Islet of Langerhans (tissue), 1 donor: ENCODE measurements at regions not wholly inside any gene's neighbourhood (a gene's known extent, or its start where the extent isn't known, plus 50 kb on each side); places are given as distances from the start of the nearest gene placed in this dataset.

Experiments
- FAIRE-seq: peaks from one replicate; lab custom pipeline; 2011; peaks lifted over from hg19 to GRCh38; lab: Jason Lieb, UNC

- FAIRE-seq = no peak
These were observed 254.1 kb upstream of the ZFHX3 start for GRCh38 chr16:73301984-73302383.

GRCh38 chr16:73299346-73299745 is 251.4 kb upstream of the ZFHX3 start:
- no peak for FAIRE-seq

GRCh38 chr16:73298562-73298961 is 250.6 kb upstream of the ZFHX3 start:
- FAIRE-seq = no peak

GRCh38 chr16:73290258-73290657 is 242.3 kb upstream of the ZFHX3 start:
- no peak for FAIRE-seq

- no peak for FAIRE-seq
These were observed 241.3 kb upstream of the ZFHX3 start for GRCh38 chr16:73289232-73289631.

GRCh38 chr16:73288520-73288919 is 240.6 kb upstream of the ZFHX3 start:
- FAIRE-seq = no peak

- no peak for FAIRE-seq
These were observed 240.0 kb upstream of the ZFHX3 start for GRCh38 chr16:73287859-73288405.

GRCh38 chr16:73286346-73287267 is 238.7 kb upstream of the ZFHX3 start:
- no peak for FAIRE-seq

- no peak for FAIRE-seq
These were observed 237.7 kb upstream of the ZFHX3 start for GRCh38 chr16:73285436-73286201.

GRCh38 chr16:73280388-73280787 is 232.5 kb upstream of the ZFHX3 start:
- FAIRE-seq = no peak

GRCh38 chr16:73279451-73279850 is 231.5 kb upstream of the ZFHX3 start:
- no peak for FAIRE-seq

GRCh38 chr16:73277071-73277470 is 229.1 kb upstream of the ZFHX3 start:
- FAIRE-seq = no peak

- no peak for FAIRE-seq
These were observed 227.5 kb upstream of the ZFHX3 start for GRCh38 chr16:73275448-73275847.

GRCh38 chr16:73275024-73275423 is 227.1 kb upstream of the ZFHX3 start:
- FAIRE-seq = no peak

- no peak for FAIRE-seq
These were observed 226.2 kb upstream of the ZFHX3 start for GRCh38 chr16:73274140-73274539.

- no peak for FAIRE-seq
These were observed 220.6 kb upstream of the ZFHX3 start for GRCh38 chr16:73268366-73268993.

GRCh38 chr16:73265935-73266334 is 218.0 kb upstream of the ZFHX3 start:
- FAIRE-seq = no peak

GRCh38 chr16:73265124-73265837 is 217.4 kb upstream of the ZFHX3 start:
- no peak for FAIRE-seq

- no peak for FAIRE-seq
These were observed 215.0 kb upstream of the ZFHX3 start for GRCh38 chr16:73262931-73263330.

- no peak for FAIRE-seq
These were observed 207.1 kb upstream of the ZFHX3 start for GRCh38 chr16:73255031-73255430.

- FAIRE-seq = no peak
These were observed 206.1 kb upstream of the ZFHX3 start for GRCh38 chr16:73253922-73254480.

- FAIRE-seq = no peak
These were observed 204.5 kb upstream of the ZFHX3 start for GRCh38 chr16:73252446-73252845.
